ENCODE measurements at regions not wholly inside any gene's neighbourhood (a gene's known extent, or its start where the extent isn't known, plus 50 kb on each side); places are given as distances from the start of the nearest gene placed in this dataset.
"Not testable (repeated sequence)": the region's sequence is repeated elsewhere in the genome, so short reads cannot be mapped to it uniquely, and the experiment has no call there.

DNA sequence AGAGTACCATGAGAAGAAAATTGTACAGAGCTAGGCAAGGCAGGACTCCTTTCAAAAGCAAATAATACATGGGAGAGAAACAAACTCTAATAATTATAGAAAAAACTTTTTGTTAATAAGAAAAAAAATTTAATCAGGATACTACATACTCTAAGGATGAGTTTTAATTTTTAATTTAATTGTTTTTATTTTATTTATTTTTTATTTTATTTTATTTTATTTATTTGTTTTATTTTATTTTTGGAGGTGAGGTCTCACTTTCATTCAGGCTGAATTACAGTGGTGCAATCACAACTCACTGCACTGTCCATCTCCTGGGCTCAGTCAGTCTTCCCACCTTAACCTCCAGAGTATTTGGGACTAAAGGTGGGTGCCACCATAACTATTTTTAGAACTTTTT lies 1347.2 kb downstream of the NLGN4Y start:
- TF ChIP-seq POLR2A (IDR thresholded peaks at IDR 0.05; ENCODE audit: low read depth, low read length): no peak
- DNase-seq (ENCODE audit: insufficient read length, low spot score) (no peak), FAIRE-seq (no peak)

DNA sequence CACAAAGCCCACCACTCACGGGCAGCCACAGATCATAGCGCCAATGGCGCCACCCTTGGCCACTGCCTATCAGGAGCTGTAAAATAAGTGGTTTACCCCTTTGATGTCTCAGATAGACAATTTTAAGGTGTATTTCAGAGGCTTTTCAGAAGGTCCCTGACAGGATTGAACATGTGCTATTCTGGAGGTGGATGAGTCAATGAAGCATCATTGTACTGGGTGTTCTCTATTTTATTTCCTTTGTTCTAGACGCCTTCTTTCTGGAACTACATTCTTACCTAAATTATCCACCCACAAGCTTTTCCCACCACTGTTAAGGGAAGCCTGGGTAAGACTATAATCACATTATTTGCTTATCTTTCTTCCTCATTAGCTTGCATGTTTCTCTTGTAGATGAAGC lies 1351.6 kb downstream of the NLGN4Y start:
- not testable (repeated sequence) for DNase-seq (ENCODE audit: insufficient read length, low spot score); FAIRE-seq

DNA sequence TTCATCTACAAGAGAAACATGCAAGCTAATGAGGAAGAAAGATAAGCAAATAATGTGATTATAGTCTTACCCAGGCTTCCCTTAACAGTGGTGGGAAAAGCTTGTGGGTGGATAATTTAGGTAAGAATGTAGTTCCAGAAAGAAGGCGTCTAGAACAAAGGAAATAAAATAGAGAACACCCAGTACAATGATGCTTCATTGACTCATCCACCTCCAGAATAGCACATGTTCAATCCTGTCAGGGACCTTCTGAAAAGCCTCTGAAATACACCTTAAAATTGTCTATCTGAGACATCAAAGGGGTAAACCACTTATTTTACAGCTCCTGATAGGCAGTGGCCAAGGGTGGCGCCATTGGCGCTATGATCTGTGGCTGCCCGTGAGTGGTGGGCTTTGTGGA lies 1379.2 kb downstream of the NLGN4Y start:
- not testable (repeated sequence) for DNase-seq (ENCODE audit: insufficient read length, low spot score); FAIRE-seq

DNA sequence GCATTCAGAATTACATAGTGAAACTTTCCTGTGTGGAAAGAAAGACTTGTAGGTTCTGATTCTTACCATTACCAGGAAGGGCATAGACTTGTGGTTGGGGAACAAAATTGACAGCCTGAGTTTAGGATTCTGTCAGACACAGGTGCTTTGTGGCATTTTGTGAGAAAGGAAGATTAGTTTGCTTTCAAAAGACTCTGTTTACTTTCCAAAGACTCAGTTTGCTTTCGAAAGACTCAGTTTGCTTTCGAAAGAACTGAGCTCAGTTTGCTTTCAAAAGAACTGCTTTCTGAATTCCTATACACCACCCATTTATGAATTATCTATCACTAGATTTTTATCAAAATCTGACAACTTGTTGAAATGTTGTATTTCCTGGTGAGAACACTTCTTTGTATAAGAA lies 1381.2 kb downstream of the NLGN4Y start:
- TF ChIP-seq POLR2A (IDR thresholded peaks at IDR 0.05; ENCODE audit: low read depth, low read length): no peak
- DNase-seq (ENCODE audit: insufficient read length, low spot score) (no peak), FAIRE-seq (no peak)

DNA sequence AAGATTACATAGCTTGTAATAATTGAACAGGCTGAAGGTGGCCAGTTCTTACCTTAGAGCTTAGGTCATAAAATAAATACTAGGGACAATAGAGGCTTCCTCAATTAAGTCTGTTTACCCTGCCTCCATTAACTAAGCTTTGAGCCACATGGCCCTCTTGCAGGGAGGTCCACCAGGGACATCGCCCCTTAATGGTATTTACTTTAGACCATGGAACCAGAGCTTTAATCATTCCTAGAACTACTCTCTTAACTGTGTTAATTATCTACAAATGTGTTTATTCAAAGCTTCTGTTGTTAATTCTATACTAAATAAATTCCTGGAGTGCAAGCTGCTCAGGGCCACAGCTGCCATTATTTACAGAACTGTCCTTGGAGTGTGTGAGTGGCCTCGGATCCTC lies 1402.2 kb downstream of the NLGN4Y start:
- FAIRE-seq (no peak), DNase-seq (ENCODE audit: insufficient read length, low spot score) (no peak)
- no peak for TF ChIP-seq POLR2A (IDR thresholded peaks at IDR 0.05; ENCODE audit: low read depth, low read length)

DNA sequence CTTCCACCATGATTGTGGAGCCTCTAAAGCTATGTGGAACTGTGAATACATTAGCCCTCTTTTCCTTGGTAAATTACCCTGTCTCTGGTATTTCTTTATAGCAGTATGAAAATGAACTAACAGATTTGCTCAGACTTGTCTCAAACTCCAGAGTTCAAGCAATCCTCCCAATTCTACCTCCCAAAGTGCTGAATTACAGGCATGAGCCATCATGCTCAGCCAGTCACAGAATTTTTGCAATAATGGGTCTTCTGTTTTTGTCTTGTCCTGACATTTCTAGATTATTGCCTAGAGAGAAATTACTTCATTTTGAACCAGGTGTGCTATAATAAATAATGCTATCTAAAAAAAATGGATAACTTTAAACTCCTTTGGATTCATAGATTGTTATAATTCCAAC lies 1414.5 kb downstream of the NLGN4Y start:
- no peak for FAIRE-seq
- no peak for TF ChIP-seq POLR2A (IDR thresholded peaks at IDR 0.05; ENCODE audit: low read depth, low read length)

DNA sequence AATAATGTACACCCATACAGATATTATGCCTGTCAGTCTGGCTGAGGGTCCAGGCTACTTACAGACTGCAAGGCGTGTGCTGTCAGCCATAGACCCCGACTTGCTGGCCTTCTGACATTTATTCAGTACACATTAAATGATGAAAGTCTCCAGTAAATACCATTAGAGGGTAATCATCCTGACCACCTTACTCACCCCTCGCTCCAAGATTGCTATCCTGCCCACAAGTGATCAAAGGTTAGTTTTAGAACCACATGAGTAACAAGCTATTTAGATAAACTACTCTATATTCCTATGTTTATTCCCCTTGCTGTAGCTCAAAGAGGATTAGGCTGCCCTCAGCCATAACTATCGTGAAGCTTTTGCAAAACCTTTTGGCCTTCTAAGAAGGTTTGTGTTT lies 1426.7 kb downstream of the NLGN4Y start:
- no peak for FAIRE-seq
- DNase-seq (ENCODE audit: insufficient read length, low spot score): no peak
- TF ChIP-seq POLR2A (IDR thresholded peaks at IDR 0.05; ENCODE audit: low read depth, low read length): no peak

More for the DNA sequence above, 1414.5 kb downstream of the NLGN4Y start:
- no peak for DNase-seq (ENCODE audit: insufficient read length, low spot score)

DNA sequence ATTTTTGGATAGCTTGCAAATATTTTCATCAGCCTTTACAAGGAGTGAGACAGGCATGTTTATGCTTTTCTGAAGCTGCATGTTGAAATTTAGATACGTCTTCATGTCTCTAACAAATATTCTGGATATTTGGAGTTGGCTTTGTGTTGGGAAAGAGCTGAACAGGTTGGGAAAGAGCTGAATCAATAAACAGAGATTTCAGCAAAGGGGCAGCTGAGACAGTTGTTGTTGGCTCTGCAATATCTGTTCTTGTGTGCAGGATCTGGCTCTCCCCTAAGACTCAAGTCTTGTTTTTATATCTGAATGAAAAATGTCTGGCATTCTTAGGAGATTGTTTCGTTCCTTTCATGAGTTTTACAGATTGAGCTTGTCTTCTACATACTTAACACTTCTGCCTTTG lies 1444.5 kb downstream of the NLGN4Y start:
- DNase-seq (ENCODE audit: insufficient read length, low spot score) (no peak), FAIRE-seq (no peak)
- TF ChIP-seq POLR2A (IDR thresholded peaks at IDR 0.05; ENCODE audit: low read depth, low read length): no peak

DNA sequence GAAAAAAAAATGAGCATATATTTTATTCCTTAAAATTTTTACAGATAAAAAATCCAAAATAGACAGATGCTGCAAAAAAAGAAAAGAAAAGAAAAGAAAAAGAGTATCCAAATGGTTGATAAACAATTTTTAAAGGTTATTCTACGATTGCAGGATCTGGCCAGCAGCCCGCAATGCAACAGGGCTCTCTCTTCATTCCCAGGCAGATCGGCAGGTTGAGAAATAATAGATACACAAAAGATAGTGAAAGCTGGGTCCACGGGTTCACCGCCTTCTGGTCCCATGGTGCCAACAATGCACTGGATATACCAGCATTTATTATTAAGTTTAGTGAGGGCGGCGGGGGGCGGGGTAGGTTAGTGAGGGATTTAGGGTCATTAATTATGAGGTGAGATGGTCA lies 1448.9 kb downstream of the NLGN4Y start:
- TF ChIP-seq POLR2A (IDR thresholded peaks at IDR 0.05; ENCODE audit: low read depth, low read length): no peak
- no peak for DNase-seq (ENCODE audit: insufficient read length, low spot score)
- no peak for FAIRE-seq

DNA sequence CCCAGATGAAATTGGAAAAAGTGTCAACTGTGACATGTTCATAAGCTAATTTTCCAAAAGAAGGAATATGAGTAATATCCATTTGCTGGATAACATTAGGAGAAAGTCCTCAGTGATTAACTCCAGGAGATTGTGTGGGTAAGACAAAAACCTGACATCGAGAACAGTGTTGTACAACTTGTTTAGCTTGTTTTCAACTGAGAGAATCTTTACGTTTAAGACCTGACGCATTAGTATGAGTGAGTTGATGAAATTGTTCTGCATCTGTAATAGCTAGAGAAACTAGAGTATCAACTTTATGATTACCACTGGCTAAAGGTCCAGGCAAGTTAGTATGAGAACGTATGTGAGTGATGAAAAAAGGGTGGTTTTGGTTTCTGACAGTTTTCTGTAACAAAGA lies 1452.4 kb downstream of the NLGN4Y start:
- no peak for TF ChIP-seq POLR2A (IDR thresholded peaks at IDR 0.05; ENCODE audit: low read depth, low read length)
- no peak for FAIRE-seq
- DNase-seq (ENCODE audit: insufficient read length, low spot score): no peak

DNA sequence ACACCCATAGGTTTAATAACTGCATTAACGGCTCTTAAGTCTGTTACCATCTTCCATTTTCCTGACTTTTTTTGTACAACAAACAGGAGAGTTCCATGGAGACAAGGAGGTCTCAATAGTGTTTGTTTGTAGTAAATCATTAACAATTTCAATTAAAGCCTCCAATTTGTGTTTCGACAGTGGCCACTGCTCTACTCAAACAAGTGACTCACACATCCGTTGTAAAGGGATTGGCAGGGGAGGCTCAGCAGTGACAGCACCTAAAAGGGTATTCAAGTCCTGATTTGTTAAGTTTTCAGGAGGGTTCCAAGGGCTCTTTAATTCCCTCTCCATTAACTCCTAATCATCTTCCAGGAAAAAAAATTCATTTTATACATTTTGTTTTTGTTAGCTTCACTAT lies 1454.2 kb downstream of the NLGN4Y start:
- DNase-seq (ENCODE audit: insufficient read length, low spot score) (no peak), FAIRE-seq (no peak)
- TF ChIP-seq POLR2A (IDR thresholded peaks at IDR 0.05; ENCODE audit: low read depth, low read length): no peak

DNA sequence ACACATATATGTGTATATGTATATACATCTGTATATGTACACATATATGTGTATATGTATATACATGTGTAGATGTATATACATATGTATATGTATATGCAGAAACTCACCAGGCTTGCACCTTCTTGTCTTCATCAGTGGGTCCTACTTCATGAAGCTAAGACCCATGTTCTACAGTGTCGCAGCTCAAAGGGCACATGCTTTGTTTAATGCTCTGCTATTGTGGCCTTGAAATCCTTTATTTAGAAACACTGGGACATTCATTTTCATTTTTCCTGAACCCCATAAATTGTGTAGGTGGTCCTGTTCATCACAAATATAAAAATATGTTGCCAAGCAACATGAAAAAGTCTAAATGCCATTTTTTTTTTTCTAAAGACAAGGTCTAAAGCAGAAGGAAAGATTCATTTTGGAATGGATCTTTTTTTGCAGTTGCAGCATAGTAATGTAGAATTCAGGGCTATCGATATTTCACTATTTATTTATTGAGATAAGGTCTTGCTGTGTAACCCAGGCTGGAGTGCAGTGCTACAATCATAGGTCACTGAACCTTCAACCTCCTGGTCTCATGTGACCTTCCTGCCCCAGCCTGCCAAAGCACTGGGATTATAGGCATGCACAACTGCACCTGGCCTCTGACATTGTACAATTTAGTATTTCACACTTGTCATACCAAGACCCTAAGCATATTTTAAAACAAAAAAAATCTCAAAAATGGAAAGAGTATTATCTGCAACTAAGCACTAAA lies 1460.5 kb downstream of the NLGN4Y start:
- DNase-seq (ENCODE audit: insufficient read length, low spot score): no peak
- TF ChIP-seq POLR2A (IDR thresholded peaks at IDR 0.05; ENCODE audit: low read depth, low read length): no peak
- no peak for FAIRE-seq

DNA sequence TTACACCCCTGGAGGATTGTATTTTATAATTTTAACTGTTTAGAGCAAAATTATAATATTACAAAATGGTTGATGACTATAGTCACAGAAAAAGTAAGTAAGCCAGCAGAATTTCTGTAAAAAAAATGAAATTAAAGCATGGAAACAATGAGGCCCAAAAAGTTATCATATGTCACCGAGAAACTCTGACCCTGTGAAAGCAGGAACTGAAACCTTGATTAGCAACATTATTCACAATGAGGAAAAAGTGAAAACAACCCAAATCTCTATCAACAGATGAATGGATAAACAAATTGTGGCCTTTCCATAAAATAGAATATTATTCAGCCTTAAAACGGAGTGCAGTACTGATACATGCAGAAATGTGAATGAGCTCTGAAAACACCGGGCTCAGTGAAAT lies 1471.7 kb downstream of the NLGN4Y start:
- DNase-seq (ENCODE audit: insufficient read length, low spot score) (no peak), FAIRE-seq (no peak)
- no peak for TF ChIP-seq POLR2A (IDR thresholded peaks at IDR 0.05; ENCODE audit: low read depth, low read length)

DNA sequence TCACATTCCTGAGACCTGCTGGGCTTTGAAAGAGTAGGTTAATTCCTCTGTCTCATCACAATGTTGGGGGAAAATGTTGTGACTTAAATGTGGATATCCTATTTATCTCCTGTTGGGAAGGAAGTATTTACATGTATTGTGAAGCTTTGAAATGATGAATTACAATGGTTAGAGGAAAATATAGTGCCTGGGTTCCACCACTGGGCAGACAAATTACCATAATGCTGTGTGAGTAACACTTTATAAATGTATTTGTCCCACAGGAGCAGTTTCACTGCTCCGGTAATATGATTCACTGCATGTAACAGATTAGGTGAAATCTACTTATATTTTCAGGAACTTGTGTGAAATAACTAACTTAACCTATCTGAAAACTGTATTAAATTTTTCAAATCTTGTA lies 1476.4 kb downstream of the NLGN4Y start:
- no peak for FAIRE-seq
- DNase-seq (ENCODE audit: insufficient read length, low spot score): no peak
- TF ChIP-seq POLR2A (IDR thresholded peaks at IDR 0.05; ENCODE audit: low read depth, low read length): no peak

DNA sequence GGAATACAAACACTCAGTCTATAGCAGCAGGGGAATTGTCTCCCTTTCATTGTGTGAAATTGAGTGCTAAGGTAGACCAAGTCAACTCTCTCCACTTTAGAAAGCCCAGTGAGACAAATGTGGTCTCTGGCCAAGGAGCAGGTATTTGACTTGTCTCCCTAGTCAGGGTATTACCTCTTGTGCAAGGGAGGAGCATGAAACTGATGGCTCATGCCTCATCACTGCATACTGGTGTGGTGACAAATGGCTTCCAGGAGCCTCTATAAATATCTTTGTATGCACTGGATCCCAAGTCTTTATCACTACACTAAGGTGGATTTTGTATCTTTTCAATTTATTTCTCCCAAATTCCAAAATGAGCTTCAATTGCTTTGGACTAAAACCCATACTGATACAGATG lies 1477.6 kb downstream of the NLGN4Y start:
- no peak for FAIRE-seq
- TF ChIP-seq POLR2A (IDR thresholded peaks at IDR 0.05; ENCODE audit: low read depth, low read length): no peak

More for the DNA sequence above, 1477.6 kb downstream of the NLGN4Y start:
- no peak for DNase-seq (ENCODE audit: insufficient read length, low spot score)
